ENCODE measurements at regions not wholly inside any gene's neighbourhood (a gene's known extent, or its start where the extent isn't known, plus 50 kb on each side); places are given as distances from the start of the nearest gene placed in this dataset.

DNA sequence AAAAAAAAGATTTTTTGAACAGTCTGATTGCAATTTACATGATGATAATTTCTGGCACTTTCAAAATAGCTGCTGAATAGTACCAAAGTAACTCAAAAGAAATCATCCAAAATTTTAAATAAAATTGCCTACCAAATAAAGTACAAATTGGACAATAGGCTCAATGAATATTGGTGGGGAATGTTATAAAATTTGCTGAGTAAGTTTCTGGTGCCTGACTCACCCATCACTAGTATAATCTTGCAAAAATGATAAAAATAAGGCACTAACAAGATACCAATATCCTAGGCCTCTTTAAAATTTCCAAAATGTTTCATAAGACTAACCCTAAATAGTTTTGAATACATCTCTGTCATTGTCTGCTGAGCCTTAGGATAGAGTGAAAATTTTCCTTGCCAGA lies 145.3 kb upstream of the LRFN5 start:
- TF ChIP-seq, protein P1, sequence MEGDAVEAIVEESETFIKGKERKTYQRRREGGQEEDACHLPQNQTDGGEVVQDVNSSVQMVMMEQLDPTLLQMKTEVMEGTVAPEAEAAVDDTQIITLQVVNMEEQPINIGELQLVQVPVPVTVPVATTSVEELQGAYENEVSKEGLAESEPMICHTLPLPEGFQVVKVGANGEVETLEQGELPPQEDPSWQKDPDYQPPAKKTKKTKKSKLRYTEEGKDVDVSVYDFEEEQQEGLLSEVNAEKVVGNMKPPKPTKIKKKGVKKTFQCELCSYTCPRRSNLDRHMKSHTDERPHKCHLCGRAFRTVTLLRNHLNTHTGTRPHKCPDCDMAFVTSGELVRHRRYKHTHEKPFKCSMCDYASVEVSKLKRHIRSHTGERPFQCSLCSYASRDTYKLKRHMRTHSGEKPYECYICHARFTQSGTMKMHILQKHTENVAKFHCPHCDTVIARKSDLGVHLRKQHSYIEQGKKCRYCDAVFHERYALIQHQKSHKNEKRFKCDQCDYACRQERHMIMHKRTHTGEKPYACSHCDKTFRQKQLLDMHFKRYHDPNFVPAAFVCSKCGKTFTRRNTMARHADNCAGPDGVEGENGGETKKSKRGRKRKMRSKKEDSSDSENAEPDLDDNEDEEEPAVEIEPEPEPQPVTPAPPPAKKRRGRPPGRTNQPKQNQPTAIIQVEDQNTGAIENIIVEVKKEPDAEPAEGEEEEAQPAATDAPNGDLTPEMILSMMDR (IDR thresholded peaks at IDR 0.05), result no peak
- TF ChIP-seq, protein P2, sequence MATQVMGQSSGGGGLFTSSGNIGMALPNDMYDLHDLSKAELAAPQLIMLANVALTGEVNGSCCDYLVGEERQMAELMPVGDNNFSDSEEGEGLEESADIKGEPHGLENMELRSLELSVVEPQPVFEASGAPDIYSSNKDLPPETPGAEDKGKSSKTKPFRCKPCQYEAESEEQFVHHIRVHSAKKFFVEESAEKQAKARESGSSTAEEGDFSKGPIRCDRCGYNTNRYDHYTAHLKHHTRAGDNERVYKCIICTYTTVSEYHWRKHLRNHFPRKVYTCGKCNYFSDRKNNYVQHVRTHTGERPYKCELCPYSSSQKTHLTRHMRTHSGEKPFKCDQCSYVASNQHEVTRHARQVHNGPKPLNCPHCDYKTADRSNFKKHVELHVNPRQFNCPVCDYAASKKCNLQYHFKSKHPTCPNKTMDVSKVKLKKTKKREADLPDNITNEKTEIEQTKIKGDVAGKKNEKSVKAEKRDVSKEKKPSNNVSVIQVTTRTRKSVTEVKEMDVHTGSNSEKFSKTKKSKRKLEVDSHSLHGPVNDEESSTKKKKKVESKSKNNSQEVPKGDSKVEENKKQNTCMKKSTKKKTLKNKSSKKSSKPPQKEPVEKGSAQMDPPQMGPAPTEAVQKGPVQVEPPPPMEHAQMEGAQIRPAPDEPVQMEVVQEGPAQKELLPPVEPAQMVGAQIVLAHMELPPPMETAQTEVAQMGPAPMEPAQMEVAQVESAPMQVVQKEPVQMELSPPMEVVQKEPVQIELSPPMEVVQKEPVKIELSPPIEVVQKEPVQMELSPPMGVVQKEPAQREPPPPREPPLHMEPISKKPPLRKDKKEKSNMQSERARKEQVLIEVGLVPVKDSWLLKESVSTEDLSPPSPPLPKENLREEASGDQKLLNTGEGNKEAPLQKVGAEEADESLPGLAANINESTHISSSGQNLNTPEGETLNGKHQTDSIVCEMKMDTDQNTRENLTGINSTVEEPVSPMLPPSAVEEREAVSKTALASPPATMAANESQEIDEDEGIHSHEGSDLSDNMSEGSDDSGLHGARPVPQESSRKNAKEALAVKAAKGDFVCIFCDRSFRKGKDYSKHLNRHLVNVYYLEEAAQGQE (IDR thresholded peaks at IDR 0.05), result no peak
- TF ChIP-seq CBX8 (IDR thresholded peaks at IDR 0.05) (no peak), CEBPB (IDR thresholded peaks at IDR 0.05) (no peak), RCOR1 (IDR thresholded peaks at IDR 0.05; ENCODE audit: low read depth, low read length) (no peak), POLR2A (IDR thresholded peaks at IDR 0.05; ENCODE audit: low read length) (no peak), JUN (IDR thresholded peaks at IDR 0.05) (no peak), MYC (IDR thresholded peaks at IDR 0.05; ENCODE audit: borderline replicate concordance, low read length) (no peak), BHLHE40 (IDR thresholded peaks at IDR 0.05; ENCODE audit: low read depth, low read length) (no peak), USF2 (IDR thresholded peaks at IDR 0.05) (no peak), KDM5A (IDR thresholded peaks at IDR 0.05) (no peak)

All from A549 (cell line).